ENCODE measurements at regions not wholly inside any gene's neighbourhood (a gene's known extent, or its start where the extent isn't known, plus 50 kb on each side); places are given as distances from the start of the nearest gene placed in this dataset.

DNA sequence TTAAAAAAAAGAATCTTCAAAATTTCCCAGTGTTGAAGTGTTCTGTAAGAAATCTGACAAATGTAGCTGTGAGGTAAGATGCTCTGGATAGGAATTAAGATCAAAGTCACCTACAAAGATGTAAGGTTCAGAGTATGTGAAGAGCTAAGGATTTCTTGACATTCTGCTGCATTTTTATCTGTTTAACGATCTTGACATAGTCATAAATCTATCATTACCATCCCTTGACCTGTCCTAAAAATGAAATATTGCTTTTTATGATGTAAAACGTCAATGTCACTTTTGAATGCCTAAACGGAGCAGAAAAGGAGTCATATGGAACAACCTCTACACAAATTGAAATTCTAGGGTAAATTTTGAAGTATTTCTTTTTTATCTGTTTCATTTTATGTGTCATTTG is 939.3 kb downstream of the CDH18 start:
- no peak for TF ChIP-seq POLR2A (IDR thresholded peaks at IDR 0.05)
- TF ChIP-seq, protein P1, sequence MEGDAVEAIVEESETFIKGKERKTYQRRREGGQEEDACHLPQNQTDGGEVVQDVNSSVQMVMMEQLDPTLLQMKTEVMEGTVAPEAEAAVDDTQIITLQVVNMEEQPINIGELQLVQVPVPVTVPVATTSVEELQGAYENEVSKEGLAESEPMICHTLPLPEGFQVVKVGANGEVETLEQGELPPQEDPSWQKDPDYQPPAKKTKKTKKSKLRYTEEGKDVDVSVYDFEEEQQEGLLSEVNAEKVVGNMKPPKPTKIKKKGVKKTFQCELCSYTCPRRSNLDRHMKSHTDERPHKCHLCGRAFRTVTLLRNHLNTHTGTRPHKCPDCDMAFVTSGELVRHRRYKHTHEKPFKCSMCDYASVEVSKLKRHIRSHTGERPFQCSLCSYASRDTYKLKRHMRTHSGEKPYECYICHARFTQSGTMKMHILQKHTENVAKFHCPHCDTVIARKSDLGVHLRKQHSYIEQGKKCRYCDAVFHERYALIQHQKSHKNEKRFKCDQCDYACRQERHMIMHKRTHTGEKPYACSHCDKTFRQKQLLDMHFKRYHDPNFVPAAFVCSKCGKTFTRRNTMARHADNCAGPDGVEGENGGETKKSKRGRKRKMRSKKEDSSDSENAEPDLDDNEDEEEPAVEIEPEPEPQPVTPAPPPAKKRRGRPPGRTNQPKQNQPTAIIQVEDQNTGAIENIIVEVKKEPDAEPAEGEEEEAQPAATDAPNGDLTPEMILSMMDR (IDR thresholded peaks at IDR 0.05): no peak
